Eye (tissue), 1 donor: ENCODE measurements at regions not wholly inside any gene's neighbourhood (a gene's known extent, or its start where the extent isn't known, plus 50 kb on each side); places are given as distances from the start of the nearest gene placed in this dataset.
A peak's percentile ranks its signal among the peaks of the same experiment; 100 is the strongest.
"Not testable (repeated sequence)": the region's sequence is repeated elsewhere in the genome, so short reads cannot be mapped to it uniquely, and the experiment has no call there.

Source experiments
- DNase-seq: peaks from one replicate; pipeline ENCODE4 v3.0.0-alpha.2; 2015

- no peak for DNase-seq
Observed at GRCh38 chr15:77838595-77838994, 205.9 kb upstream of the LINGO1 start.

DNA sequence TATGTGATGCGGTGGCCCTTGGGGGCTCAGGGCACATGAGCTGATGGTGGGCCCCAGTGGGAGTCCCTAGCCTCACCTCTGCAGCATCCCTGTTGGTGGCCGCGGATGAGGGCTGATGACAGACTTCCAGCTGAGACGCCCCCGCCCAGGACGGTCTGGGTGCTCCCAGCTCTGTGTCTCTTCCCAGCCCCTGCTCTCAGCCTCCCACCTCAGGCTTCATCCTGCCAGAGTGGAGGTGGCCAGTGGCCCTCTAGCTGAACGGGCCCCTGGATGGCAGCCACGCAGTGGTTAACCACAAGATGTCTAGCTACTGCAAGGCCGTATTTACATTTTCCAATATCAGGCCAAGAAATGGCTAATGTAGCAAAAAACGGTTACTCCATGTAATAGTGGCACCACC, 205.3 kb upstream of the LINGO1 start:
- DNase-seq, result no peak

DNA sequence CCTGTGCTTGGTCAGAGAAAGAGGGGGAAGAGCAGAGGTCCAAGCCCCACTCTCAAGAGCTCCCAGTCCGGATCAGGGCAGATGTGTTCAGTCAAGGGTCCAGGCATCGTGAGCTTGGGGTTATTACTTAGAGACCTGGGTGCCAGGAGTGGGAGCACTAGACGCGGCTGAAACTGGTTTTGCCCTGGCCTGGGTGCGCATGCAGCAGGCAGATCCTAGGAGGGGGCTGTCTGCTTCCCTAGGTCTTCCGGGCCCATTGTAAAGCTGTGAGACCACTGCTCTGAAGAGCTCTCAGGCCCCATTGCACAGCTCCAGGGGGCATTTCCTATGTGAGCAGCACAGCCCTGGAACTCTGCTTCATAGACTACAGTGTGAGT, 204.9 kb upstream of the LINGO1 start:
- no peak for DNase-seq

DNA sequence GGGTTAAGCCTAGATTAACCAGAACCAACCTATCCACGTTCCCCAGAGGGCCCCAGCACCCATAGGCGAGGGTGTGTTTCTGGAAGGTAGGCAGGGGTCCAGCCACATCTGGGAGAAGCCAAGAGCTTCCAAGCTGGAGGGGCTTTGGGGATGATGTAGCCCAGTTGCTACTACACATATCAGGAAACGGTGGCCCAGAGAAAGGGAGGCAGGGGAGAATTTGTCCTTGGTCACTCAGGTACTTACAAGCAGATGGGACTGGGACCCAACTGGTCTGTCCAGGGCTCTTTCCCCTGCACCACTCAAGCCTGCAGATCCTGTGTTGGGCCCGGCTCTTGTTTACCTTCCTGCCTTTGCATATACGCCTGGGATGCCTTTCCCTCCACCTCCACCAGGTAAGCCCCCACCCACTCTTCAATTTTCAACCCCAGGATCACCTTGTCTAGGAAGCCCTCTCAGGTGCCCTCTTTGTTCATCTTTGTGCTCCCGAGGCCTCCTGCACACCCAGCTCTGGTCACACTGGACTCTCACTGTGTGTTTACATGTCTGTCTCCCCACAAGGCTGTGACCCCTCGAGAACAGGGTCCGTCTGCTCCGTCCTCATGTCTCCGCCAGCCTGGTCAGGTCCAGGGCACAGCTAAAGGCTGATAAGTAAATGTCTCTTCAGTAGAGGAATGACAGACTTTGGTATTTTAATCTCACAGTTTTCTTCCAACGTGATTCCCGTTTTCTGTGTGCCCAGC, 204.4 kb upstream of the LINGO1 start:
- no peak for DNase-seq

DNA sequence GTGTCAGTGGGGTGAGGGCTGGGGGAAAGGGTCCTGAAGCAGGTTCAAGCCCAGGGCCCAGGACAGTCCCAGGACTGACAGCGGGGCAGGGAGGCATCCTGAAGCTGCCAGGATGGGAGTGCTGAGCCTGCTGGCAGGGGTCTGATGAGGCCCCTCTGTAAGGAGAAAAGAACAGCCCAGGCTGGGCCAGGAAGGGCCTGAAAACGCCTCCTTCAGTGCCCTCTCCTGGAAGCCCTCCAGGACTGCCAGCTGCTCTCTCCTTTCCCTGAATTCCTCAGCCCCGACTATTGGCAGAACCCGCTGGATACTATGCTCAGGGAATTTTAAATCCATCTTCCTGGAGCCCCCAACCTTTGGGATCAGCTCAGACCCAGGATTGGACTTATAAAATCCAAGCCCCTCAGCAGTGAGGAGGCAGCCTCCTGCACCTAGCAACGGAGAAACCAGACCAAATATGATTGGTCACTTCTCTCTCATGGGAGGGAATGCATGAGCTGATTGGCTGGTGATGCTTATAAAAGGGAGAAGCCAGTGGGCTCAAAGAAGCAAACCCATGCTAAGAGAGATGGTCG, 203.5 kb upstream of the LINGO1 start:
- DNase-seq, result peak; percentile 74

GRCh38 chr15:77834276-77834990, 201.7 kb upstream of the LINGO1 start:
- DNase-seq, result no peak

GRCh38 chr15:77832874-77833273, 200.2 kb upstream of the LINGO1 start:
- DNase-seq, result no peak

DNA sequence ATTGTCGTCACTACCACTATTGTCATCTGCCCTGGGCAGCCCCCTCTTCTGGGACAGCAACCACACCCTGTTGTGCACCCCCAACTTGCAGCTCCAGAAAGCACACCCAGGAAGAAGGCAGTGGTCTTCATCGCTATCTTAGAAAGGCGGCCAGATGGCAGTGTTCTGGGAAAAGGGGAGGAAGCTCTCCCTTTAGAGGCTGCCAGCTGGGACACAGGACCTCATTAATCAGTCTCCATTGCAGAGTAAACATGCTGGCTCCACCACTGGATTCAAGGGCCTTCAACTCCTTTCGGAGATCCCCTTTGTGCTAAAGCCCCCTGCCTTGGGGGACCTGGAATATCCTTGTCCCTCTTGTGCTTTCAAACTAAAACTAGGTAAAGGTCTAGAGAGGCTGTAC, 199.3 kb upstream of the LINGO1 start:
- DNase-seq, result peak; percentile 64

- DNase-seq, result no peak
Observed at GRCh38 chr15:77830051-77830468, 197.3 kb upstream of the LINGO1 start.

- not testable (repeated sequence) for DNase-seq
Observed at GRCh38 chr15:77829331-77829730, 196.6 kb upstream of the LINGO1 start.

- no peak for DNase-seq
Observed at GRCh38 chr15:77827860-77828259, 195.1 kb upstream of the LINGO1 start.

DNA sequence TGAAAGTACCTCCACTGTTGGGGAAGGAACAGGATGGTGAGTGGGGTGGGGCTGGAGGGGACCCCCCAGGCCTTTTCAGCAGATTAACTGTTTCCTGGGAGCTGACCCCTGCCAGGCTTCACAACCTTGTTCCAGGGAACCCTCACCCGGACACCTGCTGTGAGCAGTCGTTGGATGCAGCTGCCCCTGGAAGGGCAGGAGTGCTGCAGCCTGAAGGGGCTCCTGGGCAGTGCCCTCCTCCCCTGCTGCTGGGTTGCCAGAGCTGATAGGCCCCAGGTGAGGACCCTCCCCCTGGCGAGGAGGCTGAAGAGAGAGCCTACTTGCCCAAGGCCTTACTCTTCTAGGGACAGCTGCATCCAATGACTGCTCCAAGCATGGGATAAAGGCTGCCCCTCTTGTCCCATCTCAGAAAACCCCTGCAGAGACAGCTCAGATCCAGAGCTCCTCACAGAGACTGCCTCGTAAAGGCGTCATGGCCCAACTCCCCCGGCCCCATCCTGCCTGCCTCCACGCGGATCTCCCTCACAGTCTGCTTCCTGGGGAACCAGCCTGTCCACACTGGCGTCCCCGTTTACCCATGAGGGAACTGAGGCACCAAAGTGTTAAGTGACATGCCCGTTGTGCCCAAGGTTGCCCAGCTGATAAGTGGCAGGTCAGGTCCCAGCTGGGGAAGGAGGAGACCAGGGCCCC, 193.4 kb upstream of the LINGO1 start:
- DNase-seq, result no peak

DNA sequence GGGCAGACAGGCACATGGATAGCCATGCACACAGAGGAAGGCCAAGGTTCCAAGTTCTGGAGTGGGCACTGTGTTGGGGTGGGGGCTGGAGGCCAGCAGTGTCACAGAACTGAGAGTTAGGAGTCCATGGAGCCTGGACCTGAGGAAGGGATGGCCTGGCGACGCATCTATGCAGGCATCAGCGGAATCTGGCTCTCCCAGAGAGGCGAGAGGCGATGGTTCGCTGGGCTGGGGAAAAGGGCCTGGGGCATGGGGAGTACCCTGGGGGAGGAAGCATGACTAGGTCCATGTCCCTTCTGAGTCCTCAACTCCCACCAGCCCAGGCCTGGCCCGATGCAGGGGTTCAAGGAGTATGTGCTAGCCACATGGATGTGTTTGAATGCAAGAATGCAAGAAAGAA, 192.8 kb upstream of the LINGO1 start:
- DNase-seq, result no peak

GRCh38 chr15:77825252-77825542, 192.5 kb upstream of the LINGO1 start:
- no peak for DNase-seq

GRCh38 chr15:77824361-77825251, 191.9 kb upstream of the LINGO1 start:
- no peak for DNase-seq

GRCh38 chr15:77823736-77824135, 191.0 kb upstream of the LINGO1 start:
- DNase-seq, result no peak

- no peak for DNase-seq
Observed at GRCh38 chr15:77822631-77823230, 190.0 kb upstream of the LINGO1 start.

DNA sequence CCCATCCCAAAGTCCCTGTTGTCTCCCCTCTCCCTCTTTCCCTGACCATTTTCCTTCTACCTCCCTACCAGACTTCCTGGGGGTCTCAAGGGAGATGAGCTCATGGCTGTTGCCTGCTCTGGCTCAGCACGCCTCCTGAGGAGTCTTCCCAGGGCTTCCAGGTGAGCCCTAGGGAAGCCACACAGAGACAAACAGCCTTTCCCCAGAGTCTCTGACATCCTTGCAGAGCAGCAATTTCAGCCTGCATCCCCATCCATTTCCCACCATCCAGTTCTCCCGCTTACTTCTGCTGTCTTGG, 189.2 kb upstream of the LINGO1 start:
- DNase-seq, result no peak

GRCh38 chr15:77821188-77821958, 188.7 kb upstream of the LINGO1 start:
- DNase-seq, result peak; percentile 91

GRCh38 chr15:77819851-77820728, 187.4 kb upstream of the LINGO1 start:
- peak; percentile 70 for DNase-seq
